ENCODE measurements at regions not wholly inside any gene's neighbourhood (a gene's known extent, or its start where the extent isn't known, plus 50 kb on each side); places are given as distances from the start of the nearest gene placed in this dataset.
"Not testable (repeated sequence)": the region's sequence is repeated elsewhere in the genome, so short reads cannot be mapped to it uniquely, and the experiment has no call there.

GRCh38 chr2:7555260-7555659 is 638.0 kb downstream of the RNF144A start:
- no peaks in the 10 kb centered on the region for H3K9me3 Mint-ChIP-seq (ENCODE audit: unreplicated experiment)
- H3K36me3 Mint-ChIP-seq (ENCODE audit: unreplicated experiment): no peaks in the 10 kb centered on the region
- peaks cover 2% of the 10 kb centered on the region for H3K4me1 Mint-ChIP-seq (ENCODE audit: low read depth, unreplicated experiment)
- DNase-seq: no peak
- no peak for TF ChIP-seq CTCF (IDR thresholded peaks at IDR 0.05; ENCODE audit: partially characterized antibody, unreplicated experiment)
- H3K4me3 Mint-ChIP-seq (ENCODE audit: unreplicated experiment): no peak overlapping the region
- no peak overlapping the region for H3K27ac Mint-ChIP-seq (ENCODE audit: unreplicated experiment)
- H3K27me3 Mint-ChIP-seq (ENCODE audit: unreplicated experiment): no peaks in the 10 kb centered on the region

GRCh38 chr2:7557376-7557775 is 640.2 kb downstream of the RNF144A start:
- Mint-ChIP-seq H3K9me3 (ENCODE audit: unreplicated experiment) (no peaks in the 10 kb centered on the region), H3K36me3 (ENCODE audit: unreplicated experiment) (no peaks in the 10 kb centered on the region), H3K4me3 (ENCODE audit: unreplicated experiment) (no peak overlapping the region), H3K27me3 (ENCODE audit: unreplicated experiment) (no peaks in the 10 kb centered on the region), H3K4me1 (ENCODE audit: low read depth, unreplicated experiment) (peaks cover 2% of the 10 kb centered on the region), H3K27ac (ENCODE audit: unreplicated experiment) (no peak overlapping the region)
- TF ChIP-seq CTCF (IDR thresholded peaks at IDR 0.05; ENCODE audit: partially characterized antibody, unreplicated experiment): no peak
- DNase-seq: no peak

- no peak overlapping the region for H3K4me3 Mint-ChIP-seq (ENCODE audit: unreplicated experiment)
- no peaks in the 10 kb centered on the region for H3K9me3 Mint-ChIP-seq (ENCODE audit: unreplicated experiment)
- no peak for TF ChIP-seq CTCF (IDR thresholded peaks at IDR 0.05; ENCODE audit: partially characterized antibody, unreplicated experiment)
- no peaks in the 10 kb centered on the region for H3K27me3 Mint-ChIP-seq (ENCODE audit: unreplicated experiment)
- DNase-seq: no peak
- no peak overlapping the region for H3K27ac Mint-ChIP-seq (ENCODE audit: unreplicated experiment)
- H3K4me1 Mint-ChIP-seq (ENCODE audit: low read depth, unreplicated experiment): no peaks in the 10 kb centered on the region
- H3K36me3 Mint-ChIP-seq (ENCODE audit: unreplicated experiment): no peaks in the 10 kb centered on the region
Measured at GRCh38 chr2:7559791-7560190, 642.6 kb downstream of the RNF144A start.

- Mint-ChIP-seq H3K4me3 (ENCODE audit: unreplicated experiment) (no peak overlapping the region), H3K27me3 (ENCODE audit: unreplicated experiment) (no peaks in the 10 kb centered on the region), H3K4me1 (ENCODE audit: low read depth, unreplicated experiment) (no peaks in the 10 kb centered on the region), H3K36me3 (ENCODE audit: unreplicated experiment) (peaks cover 9% of the 10 kb centered on the region), H3K9me3 (ENCODE audit: unreplicated experiment) (no peaks in the 10 kb centered on the region), H3K27ac (ENCODE audit: unreplicated experiment) (no peak overlapping the region)
- DNase-seq: no peak
- no peak for TF ChIP-seq CTCF (IDR thresholded peaks at IDR 0.05; ENCODE audit: partially characterized antibody, unreplicated experiment)
Measured at GRCh38 chr2:7566382-7566881, 649.2 kb downstream of the RNF144A start.

- H3K27ac Mint-ChIP-seq (ENCODE audit: unreplicated experiment): not testable (repeated sequence)
Measured at GRCh38 chr2:7567116-7567515, 649.9 kb downstream of the RNF144A start.

GRCh38 chr2:7567646-7568045 is 650.4 kb downstream of the RNF144A start:
- DNase-seq: no peak
- Mint-ChIP-seq H3K36me3 (ENCODE audit: unreplicated experiment) (peaks cover 9% of the 10 kb centered on the region), H3K4me3 (ENCODE audit: unreplicated experiment) (no peak overlapping the region), H3K4me1 (ENCODE audit: low read depth, unreplicated experiment) (no peaks in the 10 kb centered on the region), H3K9me3 (ENCODE audit: unreplicated experiment) (no peaks in the 10 kb centered on the region), H3K27ac (ENCODE audit: unreplicated experiment) (no peak overlapping the region), H3K27me3 (ENCODE audit: unreplicated experiment) (no peaks in the 10 kb centered on the region)
- TF ChIP-seq CTCF (IDR thresholded peaks at IDR 0.05; ENCODE audit: partially characterized antibody, unreplicated experiment): no peak

More at GRCh38 chr2:7567116-7567515, 649.9 kb downstream of the RNF144A start:
- not testable (repeated sequence) for H3K27me3 Mint-ChIP-seq (ENCODE audit: unreplicated experiment); H3K4me1 Mint-ChIP-seq (ENCODE audit: low read depth, unreplicated experiment); DNase-seq; H3K4me3 Mint-ChIP-seq (ENCODE audit: unreplicated experiment); H3K9me3 Mint-ChIP-seq (ENCODE audit: unreplicated experiment); H3K36me3 Mint-ChIP-seq (ENCODE audit: unreplicated experiment)
